ENCODE measurements at regions not wholly inside any gene's neighbourhood (a gene's known extent, or its start where the extent isn't known, plus 50 kb on each side); places are given as distances from the start of the nearest gene placed in this dataset.

GRCh38 chr9:31612336-31613030 lies 772.0 kb upstream of the ACO1 start (continued):
- TF ChIP-seq USF2 (IDR thresholded peaks at IDR 0.05; ENCODE audit: low read length): no peak
- TF ChIP-seq BRCA1 (IDR thresholded peaks at IDR 0.05; ENCODE audit: low read depth, low read length): no peak
- TF ChIP-seq KDM1A (IDR thresholded peaks at IDR 0.05; ENCODE audit: borderline replicate concordance, low read length): no peak
- TF ChIP-seq CTCF (IDR thresholded peaks at IDR 0.05; ENCODE audit: control extremely low read depth in 1 of 3, insufficient read depth in 1 of 3, low read depth in 1 of 3, low read length in 3 of 3): no peak
- TF ChIP-seq NANOG (IDR thresholded peaks at IDR 0.05; ENCODE audit: insufficient read depth, low read depth, low read length, poor library complexity, severe bottlenecking): no peak
- no peak for TF ChIP-seq TCF12 (IDR thresholded peaks at IDR 0.05; ENCODE audit: low read depth, low read length)
- no peak for TF ChIP-seq SIRT6 (IDR thresholded peaks at IDR 0.05; ENCODE audit: low read length)
- no peak for TF ChIP-seq RBBP5 (IDR thresholded peaks at IDR 0.05; ENCODE audit: borderline replicate concordance, low read depth, low read length)
- no peak for TF ChIP-seq ZNF274 (IDR thresholded peaks at IDR 0.05; ENCODE audit: borderline replicate concordance, extremely low read depth, low read length)
